ENCODE measurements at regions not wholly inside any gene's neighbourhood (a gene's known extent, or its start where the extent isn't known, plus 50 kb on each side); places are given as distances from the start of the nearest gene placed in this dataset.

DNA sequence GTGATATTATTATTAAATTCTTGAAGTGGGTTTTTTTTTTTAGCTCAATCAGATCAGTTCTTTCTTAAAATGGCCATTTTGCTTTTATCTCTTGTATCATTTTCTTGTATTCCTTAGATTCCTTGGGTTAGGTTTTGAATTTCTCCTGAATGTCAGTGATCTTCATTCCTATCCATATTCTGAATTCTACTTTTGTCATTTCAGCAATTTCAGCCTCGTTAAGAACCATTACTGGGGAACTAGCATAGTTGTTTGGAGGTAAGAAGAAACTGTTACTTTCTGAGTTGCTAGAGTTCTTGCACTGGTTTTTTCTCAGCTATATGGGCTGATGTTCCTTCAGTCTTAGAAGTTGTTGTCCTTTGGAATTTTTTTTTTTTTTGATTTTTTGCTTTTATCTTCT, 293.1 kb downstream of the MAP2K4 start:
- no peak overlapping the region for H3K4me3 ChIP-seq (ENCODE audit: low read length)
- DNase-seq (ENCODE audit: low read depth) = no peak
- TF ChIP-seq, protein P1, sequence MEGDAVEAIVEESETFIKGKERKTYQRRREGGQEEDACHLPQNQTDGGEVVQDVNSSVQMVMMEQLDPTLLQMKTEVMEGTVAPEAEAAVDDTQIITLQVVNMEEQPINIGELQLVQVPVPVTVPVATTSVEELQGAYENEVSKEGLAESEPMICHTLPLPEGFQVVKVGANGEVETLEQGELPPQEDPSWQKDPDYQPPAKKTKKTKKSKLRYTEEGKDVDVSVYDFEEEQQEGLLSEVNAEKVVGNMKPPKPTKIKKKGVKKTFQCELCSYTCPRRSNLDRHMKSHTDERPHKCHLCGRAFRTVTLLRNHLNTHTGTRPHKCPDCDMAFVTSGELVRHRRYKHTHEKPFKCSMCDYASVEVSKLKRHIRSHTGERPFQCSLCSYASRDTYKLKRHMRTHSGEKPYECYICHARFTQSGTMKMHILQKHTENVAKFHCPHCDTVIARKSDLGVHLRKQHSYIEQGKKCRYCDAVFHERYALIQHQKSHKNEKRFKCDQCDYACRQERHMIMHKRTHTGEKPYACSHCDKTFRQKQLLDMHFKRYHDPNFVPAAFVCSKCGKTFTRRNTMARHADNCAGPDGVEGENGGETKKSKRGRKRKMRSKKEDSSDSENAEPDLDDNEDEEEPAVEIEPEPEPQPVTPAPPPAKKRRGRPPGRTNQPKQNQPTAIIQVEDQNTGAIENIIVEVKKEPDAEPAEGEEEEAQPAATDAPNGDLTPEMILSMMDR (IDR thresholded peaks at IDR 0.05; ENCODE audit: insufficient read depth, low read depth, low read length, missing control alignments) = no peak

DNA sequence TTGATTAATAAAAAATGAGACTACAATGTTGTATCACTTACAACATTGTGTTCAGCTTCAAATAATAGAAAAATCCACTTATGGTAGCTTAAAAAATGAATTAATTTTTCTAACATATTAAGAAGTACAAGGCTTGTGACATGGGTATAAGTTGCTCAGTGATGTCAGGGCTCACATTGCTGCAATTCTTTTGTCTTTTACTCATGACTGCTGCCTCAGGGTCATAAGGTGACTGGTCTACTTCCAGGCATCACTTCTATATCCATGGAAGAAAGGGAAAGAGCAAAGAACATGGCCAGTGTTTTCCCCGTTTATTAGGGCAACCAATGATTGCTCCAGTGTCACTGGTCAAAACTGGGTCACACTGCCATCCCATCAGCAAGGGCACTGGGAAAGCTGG, 295.3 kb downstream of the MAP2K4 start:
- no peak for DNase-seq (ENCODE audit: low read depth)
- TF ChIP-seq, protein P1 (IDR thresholded peaks at IDR 0.05; ENCODE audit: insufficient read depth, low read depth, low read length, missing control alignments) = no peak
- no peak overlapping the region for H3K4me3 ChIP-seq (ENCODE audit: low read length)

DNA sequence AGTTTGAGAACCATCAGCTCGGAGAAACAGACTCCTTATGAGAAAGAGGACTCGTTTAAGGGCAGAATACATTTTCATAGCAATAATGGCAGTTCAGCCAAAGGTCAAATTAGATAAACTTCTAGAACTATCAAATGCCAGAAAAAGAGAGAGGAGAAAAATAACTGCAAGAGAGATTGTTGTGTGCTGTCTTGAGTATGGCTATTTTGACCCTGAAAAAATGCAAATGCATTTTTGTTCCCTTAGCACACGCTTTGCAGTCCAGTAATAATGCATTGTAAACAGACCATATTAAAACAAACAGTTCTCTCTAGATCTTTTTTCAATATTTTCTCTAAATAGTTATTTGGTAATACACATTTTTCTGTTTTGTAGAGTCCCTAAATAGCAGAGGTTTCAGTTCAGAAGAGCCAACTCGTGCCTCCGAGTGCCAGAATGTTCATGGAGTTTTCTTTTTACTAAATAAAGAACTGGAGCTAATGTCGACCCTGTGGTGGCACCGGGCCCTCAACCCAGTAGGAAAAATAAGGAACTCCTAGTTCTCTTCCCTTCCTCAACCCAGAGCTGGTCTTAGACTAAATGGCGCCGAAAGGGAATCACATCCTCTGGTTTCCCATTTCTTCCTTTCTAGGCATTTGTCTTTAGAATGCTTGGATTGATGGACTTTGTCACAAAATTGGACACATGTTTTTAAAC, 298.0 kb downstream of the MAP2K4 start:
- TF ChIP-seq, protein P1 (IDR thresholded peaks at IDR 0.05; ENCODE audit: insufficient read depth, low read depth, low read length, missing control alignments) = no peak
- no peak overlapping the region for H3K4me3 ChIP-seq (ENCODE audit: low read length)
- no peak for DNase-seq (ENCODE audit: low read depth)

DNA sequence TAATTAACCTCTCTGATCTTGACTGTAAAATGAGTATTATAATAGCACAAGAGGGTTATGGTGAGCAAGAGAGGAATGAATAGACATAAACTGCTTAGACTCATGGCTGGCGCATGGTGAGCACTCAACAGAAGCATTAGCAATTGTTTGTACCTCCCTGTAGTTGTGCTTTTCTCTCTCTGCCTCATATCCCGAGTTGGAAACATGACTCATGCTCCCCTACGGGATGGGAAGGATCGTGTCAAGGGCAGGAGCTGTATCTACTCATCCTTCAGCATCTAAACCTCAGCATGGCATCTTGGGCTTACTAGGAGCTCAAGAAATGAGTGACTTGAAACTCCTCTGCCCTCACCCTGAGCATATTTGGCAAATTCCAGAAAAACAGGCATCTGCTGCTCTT, 299.6 kb downstream of the MAP2K4 start:
- H3K4me3 ChIP-seq (ENCODE audit: low read length) = no peak overlapping the region
- DNase-seq (ENCODE audit: low read depth) = no peak
- TF ChIP-seq, protein P1 (IDR thresholded peaks at IDR 0.05; ENCODE audit: insufficient read depth, low read depth, low read length, missing control alignments) = no peak

DNA sequence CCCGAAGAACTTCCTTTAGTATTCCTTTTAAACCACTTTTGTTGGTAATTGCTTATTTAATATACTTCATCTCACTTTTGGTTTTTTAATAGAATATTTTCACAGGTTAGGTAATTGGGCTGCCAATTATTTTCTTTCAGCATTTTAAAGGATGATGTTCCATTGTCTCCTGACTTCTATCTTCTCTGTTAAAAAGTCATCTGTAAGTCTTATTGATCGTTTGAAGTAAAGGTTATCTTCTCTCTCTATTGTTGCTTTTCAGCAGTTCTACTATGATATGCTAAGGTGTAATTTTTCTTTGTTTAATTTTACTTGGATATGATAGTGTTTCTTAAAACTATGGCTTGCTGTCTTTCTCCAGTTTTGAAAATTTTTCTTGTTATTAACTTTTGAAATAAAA, 307.5 kb downstream of the MAP2K4 start:
- H3K4me3 ChIP-seq (ENCODE audit: low read length) = no peak overlapping the region
- no peak for DNase-seq (ENCODE audit: low read depth)
- TF ChIP-seq, protein P1 (IDR thresholded peaks at IDR 0.05; ENCODE audit: insufficient read depth, low read depth, low read length, missing control alignments) = no peak

DNA sequence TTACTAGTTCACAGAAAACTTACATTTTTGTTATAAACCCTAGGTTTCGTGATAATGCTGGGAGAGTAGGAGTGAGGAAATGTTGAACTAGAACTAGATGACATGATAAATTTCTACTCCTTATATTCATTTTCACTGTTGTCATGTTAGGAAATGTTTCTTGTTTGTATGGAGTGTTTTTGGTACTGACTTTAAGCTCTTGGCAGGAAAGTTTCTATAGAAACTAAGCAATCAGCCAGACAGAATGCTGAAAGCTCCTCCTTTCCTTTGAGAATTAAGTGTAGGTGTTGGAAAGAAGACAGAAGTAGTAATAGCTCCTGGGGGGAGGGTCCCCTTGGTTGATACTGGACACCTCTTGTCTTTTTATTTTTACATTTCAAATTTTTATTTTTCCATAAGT, 309.8 kb downstream of the MAP2K4 start:
- no peak for DNase-seq (ENCODE audit: low read depth)
- TF ChIP-seq, protein P1 (IDR thresholded peaks at IDR 0.05; ENCODE audit: insufficient read depth, low read depth, low read length, missing control alignments) = no peak
- H3K4me3 ChIP-seq (ENCODE audit: low read length) = no peak overlapping the region

DNA sequence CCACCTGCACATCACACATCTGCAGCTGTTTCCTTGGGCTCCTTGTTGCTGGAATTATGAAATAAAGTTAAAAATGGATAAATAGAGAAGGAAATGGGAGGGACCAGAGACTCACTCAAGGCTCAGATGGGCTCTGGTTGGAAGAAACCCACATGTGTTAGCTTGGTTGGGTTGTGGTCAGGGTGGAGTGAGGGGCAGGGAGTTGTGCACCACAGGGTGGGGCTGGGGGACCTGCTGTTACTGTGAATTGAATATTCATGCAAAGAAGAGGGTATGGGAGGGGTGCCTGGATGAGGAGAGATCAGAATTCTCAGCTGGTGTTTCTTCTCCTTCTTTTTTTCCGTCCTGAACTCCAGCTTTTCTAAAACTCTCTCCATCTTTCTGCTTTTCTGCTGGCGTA, 320.7 kb downstream of the MAP2K4 start:
- H3K4me3 ChIP-seq (ENCODE audit: low read length) = no peak overlapping the region
- TF ChIP-seq, protein P1 (IDR thresholded peaks at IDR 0.05; ENCODE audit: insufficient read depth, low read depth, low read length, missing control alignments) = no peak
- no peak for DNase-seq (ENCODE audit: low read depth)

All from epithelial cell of esophagus (primary cell).